WTC11 (cell line): ENCODE measurements at regions not wholly inside any gene's neighbourhood (a gene's known extent, or its start where the extent isn't known, plus 50 kb on each side); places are given as distances from the start of the nearest gene placed in this dataset.

Experiments
- ZNF423 ChIP-seq: fragments of 250-450 bp; sonication (Bioruptor Pico); IDR thresholded peaks from 2 replicates; pipeline ENCODE4 v2.1.2; 2022; ENCODE audit warnings: mild to moderate bottlenecking, moderate library complexity
- TF ChIP-seq, protein P1 (sequence below): fragments of 200-600 bp; IDR thresholded peaks from 2 replicates; pipeline ENCODE4 v1.8.0; 2022; ENCODE audit warnings: antibody characterized with exemption

DNA sequence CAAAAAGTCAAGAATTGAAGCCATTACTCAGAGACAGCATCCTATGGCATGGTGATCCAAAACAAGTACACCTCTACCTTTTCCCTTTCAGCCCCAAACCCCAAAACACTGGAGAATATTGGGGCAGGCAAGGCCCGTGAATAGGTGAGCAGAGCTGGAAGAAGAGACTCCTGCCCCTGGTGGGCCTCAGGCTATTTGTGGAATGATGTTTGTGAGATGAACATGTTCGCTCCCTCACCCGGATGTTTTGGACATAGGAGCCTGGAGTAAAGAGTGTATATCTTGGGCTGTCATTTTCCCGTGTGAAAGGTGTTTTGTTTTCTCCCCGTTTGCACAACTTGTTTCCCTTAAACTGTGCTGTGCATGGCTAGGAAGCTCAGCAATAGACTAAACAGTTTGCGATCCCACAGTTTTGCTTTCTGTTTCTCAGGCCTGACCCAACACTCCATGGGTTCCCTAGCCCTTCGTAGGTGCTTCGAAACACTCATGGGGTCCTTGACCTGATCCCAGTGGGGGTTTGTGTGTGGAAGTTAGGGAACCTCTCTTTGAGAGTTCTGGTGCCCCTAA is 136.5 kb upstream of the TNP1 start:
- TF ChIP-seq, protein P1, sequence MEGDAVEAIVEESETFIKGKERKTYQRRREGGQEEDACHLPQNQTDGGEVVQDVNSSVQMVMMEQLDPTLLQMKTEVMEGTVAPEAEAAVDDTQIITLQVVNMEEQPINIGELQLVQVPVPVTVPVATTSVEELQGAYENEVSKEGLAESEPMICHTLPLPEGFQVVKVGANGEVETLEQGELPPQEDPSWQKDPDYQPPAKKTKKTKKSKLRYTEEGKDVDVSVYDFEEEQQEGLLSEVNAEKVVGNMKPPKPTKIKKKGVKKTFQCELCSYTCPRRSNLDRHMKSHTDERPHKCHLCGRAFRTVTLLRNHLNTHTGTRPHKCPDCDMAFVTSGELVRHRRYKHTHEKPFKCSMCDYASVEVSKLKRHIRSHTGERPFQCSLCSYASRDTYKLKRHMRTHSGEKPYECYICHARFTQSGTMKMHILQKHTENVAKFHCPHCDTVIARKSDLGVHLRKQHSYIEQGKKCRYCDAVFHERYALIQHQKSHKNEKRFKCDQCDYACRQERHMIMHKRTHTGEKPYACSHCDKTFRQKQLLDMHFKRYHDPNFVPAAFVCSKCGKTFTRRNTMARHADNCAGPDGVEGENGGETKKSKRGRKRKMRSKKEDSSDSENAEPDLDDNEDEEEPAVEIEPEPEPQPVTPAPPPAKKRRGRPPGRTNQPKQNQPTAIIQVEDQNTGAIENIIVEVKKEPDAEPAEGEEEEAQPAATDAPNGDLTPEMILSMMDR = no peak
- TF ChIP-seq ZNF423 = no peak
